Right lobe of liver (tissue), 6 donors: ENCODE measurements at regions not wholly inside any gene's neighbourhood (a gene's known extent, or its start where the extent isn't known, plus 50 kb on each side); places are given as distances from the start of the nearest gene placed in this dataset.

Experiments used
- ATAC-seq, 4 donors: fragments of 200-7000 bp; cut with Tn5 transposase; one replicate each; pipeline ENCODE4 v1.9.1; 2020; ENCODE audit warnings: mild to moderate bottlenecking in 4 of 4, moderate library complexity in 4 of 4
- DNase-seq, 3 donors: peaks; one replicate each; pipeline ENCODE4 v3.0.0-alpha.2; 2020
- H3K27ac ChIP-seq, 3 donors: fragments of 200-600 bp; one replicate each; pipeline ENCODE4 v1.8.0; 2022
- H3K27me3 ChIP-seq, 2 donors: fragments of 200-600 bp; one replicate each; pipeline ENCODE4 v1.8.0; 2022
- H3K36me3 ChIP-seq, 4 donors: fragments of 200-600 bp; sonication (generic) in 1 of 4; one replicate each; pipeline versions ENCODE4 v1.5.1 to v1.8.0; 2017 to 2022; ENCODE audit warnings: control low read depth in 1 of 4
- H3K4me1 ChIP-seq, 4 donors: fragments of 200-600 bp; sonication (generic) in 1 of 4; one replicate each; pipeline versions ENCODE4 v1.5.1 to v1.8.0; 2017 to 2022; ENCODE audit warnings: control low read depth in 1 of 4
- H3K4me3 ChIP-seq, 3 donors: fragments of 200-600 bp; one replicate each; pipeline ENCODE4 v1.8.0; 2022
- H3K9me3 ChIP-seq, 4 donors: fragments of 200-600 bp; sonication (generic) in 1 of 4; one replicate each; pipeline versions ENCODE4 v1.5.1 to v1.8.0; 2017 to 2022; ENCODE audit warnings: control low read depth in 1 of 4
- POLR2A ChIP-seq: fragments of 450-650 bp; IDR thresholded peaks from one replicate; pipeline ENCODE4 v1.6.1; 2017; ENCODE audit warnings: antibody characterized with exemption, mild to moderate bottlenecking
- WGBS: methylation state at CpG from one replicate; pipeline ENCODE4 v1.1.6; 2018; ENCODE audit warnings: low coverage, low lambda C conversion rate; ENCODE audit not compliant: insufficient coverage; ENCODE audit errors: missing lambda C conversion rate; 5-methylcytosine and 5-hydroxymethylcytosine counted together
- intact Hi-C, 2 donors: fragments of 100-400 bp; cut with DNase I; formaldehyde crosslinking; loops; one replicate each; pipeline versions ENCODE4 v1.11.2 to v1.14.1; 2022
- TF ChIP-seq, protein P1 (sequence below), 4 donors: fragments of 200-600 bp in 3 of 4; fragments of 450-650 bp in 1 of 4; IDR thresholded peaks; one replicate each; pipeline versions ENCODE4 v1.5.1 to v1.8.0; 2016 to 2022; ENCODE audit warnings: antibody characterized with exemption in 4 of 4, mild to moderate bottlenecking in 2 of 4
- donor health status: DM: no; HTN: yes; CAD: no.
- donor health status: DM: no; HTN: no; CAD: no.
- donor health status: DM: no; HTN: no; CAD: no.
- donor health status: DM: no; HTN: yes; CAD: no.
- donor health status: DM: no; HTN: yes; CAD: no.

GRCh38 chr1:221076391-221076811 is 197.2 kb downstream of the HLX start:
- H3K27me3 ChIP-seq: no peaks in the 10 kb centered on the region
- 70% methylated on average over 3 of the region's 3 CpGs for whole genome bisulfite sequencing
- DNase-seq: no peak
- ATAC-seq: no peak
- H3K9me3 ChIP-seq: peaks cover 0 to 3% (median 0%) of the 10 kb centered on the region in 4 donors
- no peak overlapping the region for H3K4me3 ChIP-seq
- H3K4me1 ChIP-seq: no peaks in the 10 kb centered on the region
- TF ChIP-seq POLR2A: no peak
- TF ChIP-seq, protein P1, sequence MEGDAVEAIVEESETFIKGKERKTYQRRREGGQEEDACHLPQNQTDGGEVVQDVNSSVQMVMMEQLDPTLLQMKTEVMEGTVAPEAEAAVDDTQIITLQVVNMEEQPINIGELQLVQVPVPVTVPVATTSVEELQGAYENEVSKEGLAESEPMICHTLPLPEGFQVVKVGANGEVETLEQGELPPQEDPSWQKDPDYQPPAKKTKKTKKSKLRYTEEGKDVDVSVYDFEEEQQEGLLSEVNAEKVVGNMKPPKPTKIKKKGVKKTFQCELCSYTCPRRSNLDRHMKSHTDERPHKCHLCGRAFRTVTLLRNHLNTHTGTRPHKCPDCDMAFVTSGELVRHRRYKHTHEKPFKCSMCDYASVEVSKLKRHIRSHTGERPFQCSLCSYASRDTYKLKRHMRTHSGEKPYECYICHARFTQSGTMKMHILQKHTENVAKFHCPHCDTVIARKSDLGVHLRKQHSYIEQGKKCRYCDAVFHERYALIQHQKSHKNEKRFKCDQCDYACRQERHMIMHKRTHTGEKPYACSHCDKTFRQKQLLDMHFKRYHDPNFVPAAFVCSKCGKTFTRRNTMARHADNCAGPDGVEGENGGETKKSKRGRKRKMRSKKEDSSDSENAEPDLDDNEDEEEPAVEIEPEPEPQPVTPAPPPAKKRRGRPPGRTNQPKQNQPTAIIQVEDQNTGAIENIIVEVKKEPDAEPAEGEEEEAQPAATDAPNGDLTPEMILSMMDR (IDR thresholded peaks at IDR 0.05): no peak
- H3K36me3 ChIP-seq: no peaks in the 10 kb centered on the region
- H3K27ac ChIP-seq: no peak overlapping the region
- intact Hi-C loops: no loop called here

- intact Hi-C loops: no loop called here
- DNase-seq (no peak), ATAC-seq (no peak)
- Histone ChIP-seq H3K27ac (no peak overlapping the region), H3K4me3 (no peak overlapping the region), H3K27me3 (no peaks in the 10 kb centered on the region), H3K36me3 (no peaks in the 10 kb centered on the region), H3K4me1 (no peaks in the 10 kb centered on the region), H3K9me3 (peaks cover 0 to 3% (median 0%) of the 10 kb centered on the region in 4 donors)
- WGBS: 80% methylated on average over 1 of the region's 1 CpG
- TF ChIP-seq, protein P1 (IDR thresholded peaks at IDR 0.05): no peak
- TF ChIP-seq POLR2A: no peak
These were observed 199.2 kb downstream of the HLX start for GRCh38 chr1:221078260-221078965.

GRCh38 chr1:221083902-221084301 is 204.7 kb downstream of the HLX start:
- no peaks in the 10 kb centered on the region for H3K27me3 ChIP-seq
- H3K9me3 ChIP-seq: no peaks in the 10 kb centered on the region
- DNase-seq (no peak), ATAC-seq (no peak)
- H3K4me3 ChIP-seq: no peak overlapping the region
- H3K36me3 ChIP-seq: no peaks in the 10 kb centered on the region
- H3K4me1 ChIP-seq: no peaks in the 10 kb centered on the region
- intact Hi-C loops: no loop called here
- TF ChIP-seq, protein P1 (IDR thresholded peaks at IDR 0.05): no peak
- no peak for TF ChIP-seq POLR2A
- WGBS: 47% methylated on average over 1 of the region's 1 CpG
- no peak overlapping the region for H3K27ac ChIP-seq

- DNase-seq (no peak), ATAC-seq (no peak)
- no peaks in the 10 kb centered on the region for H3K4me1 ChIP-seq
- TF ChIP-seq, protein P1 (IDR thresholded peaks at IDR 0.05): no peak
- TF ChIP-seq POLR2A: no peak
- no peaks in the 10 kb centered on the region for H3K9me3 ChIP-seq
- no peaks in the 10 kb centered on the region for H3K27me3 ChIP-seq
- no peak overlapping the region for H3K27ac ChIP-seq
- no peaks in the 10 kb centered on the region for H3K36me3 ChIP-seq
- intact Hi-C loops: no loop called here
- WGBS: 85% methylated on average over 3 of the region's 4 CpGs
- H3K4me3 ChIP-seq: no peak overlapping the region
These were observed 205.4 kb downstream of the HLX start for GRCh38 chr1:221084681-221085080.
